Mesothelial cell of epicardium (in vitro differentiated cells): ENCODE measurements at regions not wholly inside any gene's neighbourhood (a gene's known extent, or its start where the extent isn't known, plus 50 kb on each side); places are given as distances from the start of the nearest gene placed in this dataset.

Experiments used
- DNase-seq, 2 experiments: peaks; one replicate each; pipeline ENCODE4 v3.0.0; 2021; ENCODE audit warnings: low spot score in 2 of 2; ENCODE audit not compliant: unreplicated experiment in 2 of 2
- H3K27ac Mint-ChIP-seq: 2 replicates; pipeline ENCODE4 v1.8.0; 2021; ENCODE audit warnings: mixed read lengths
- H3K27me3 Mint-ChIP-seq: 2 replicates; pipeline ENCODE4 v1.8.0; 2021; ENCODE audit warnings: low read depth, mixed read lengths
- H3K36me3 Mint-ChIP-seq: 2 replicates; pipeline ENCODE4 v1.8.0; 2021; ENCODE audit warnings: mixed read lengths
- H3K4me1 Mint-ChIP-seq: 2 replicates; pipeline ENCODE4 v1.8.0; 2021; ENCODE audit warnings: mixed read lengths
- H3K4me3 Mint-ChIP-seq: 2 replicates; pipeline ENCODE4 v1.8.0; 2021; ENCODE audit warnings: mild to moderate bottlenecking, moderate library complexity, mixed read lengths
- H3K9me3 Mint-ChIP-seq: 2 replicates; pipeline ENCODE4 v1.8.0; 2021; ENCODE audit warnings: mixed read lengths
- TF ChIP-seq, protein P1 (sequence below): fragments of 200-600 bp; sonication (generic); IDR thresholded peaks from one replicate; pipeline ENCODE4 v1.5.0; 2021; ENCODE audit warnings: antibody characterized with exemption; ENCODE audit not compliant: unreplicated experiment

DNA sequence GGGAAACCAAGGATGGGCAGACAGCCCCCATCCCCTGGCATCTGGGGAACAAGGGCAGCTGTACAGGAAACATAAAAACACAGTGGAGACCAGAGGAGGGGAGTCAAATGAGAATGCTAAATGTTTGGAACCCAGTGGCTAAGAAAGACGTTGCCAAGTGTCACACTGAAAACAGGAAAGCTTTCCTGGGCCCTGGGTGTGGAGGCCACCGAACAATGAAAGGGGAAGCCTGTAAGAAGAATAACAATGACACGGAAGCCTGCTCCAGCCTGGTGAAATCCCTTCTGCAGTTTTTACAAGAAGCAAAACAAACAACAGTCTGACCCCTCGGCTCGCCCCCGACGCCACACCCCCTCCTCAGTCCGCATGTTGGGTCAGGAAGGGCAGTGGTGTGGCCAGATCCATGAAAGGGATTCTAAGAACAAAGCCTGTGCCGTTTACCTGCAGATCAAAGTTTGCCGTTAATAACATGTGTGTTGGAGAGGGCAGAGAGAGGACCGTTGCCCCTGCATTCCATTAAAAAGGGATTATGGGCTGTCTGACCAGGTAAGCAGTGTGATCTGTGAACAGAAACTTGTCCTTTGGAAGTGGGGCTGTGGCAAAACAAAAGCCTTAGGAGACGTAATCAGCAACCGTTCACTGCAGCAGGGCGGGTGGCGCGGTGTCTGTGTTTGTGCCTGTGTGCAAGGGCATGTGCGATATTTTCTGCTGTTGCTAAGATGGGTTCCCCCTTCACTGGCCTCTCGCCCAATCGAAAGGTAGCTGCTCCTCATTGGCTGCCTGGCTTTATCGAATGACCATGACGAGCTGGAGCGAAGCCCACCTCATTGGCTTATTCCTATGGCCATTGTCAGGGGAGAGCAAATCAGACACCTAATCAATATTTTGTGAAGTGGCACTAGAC, 113.7 kb upstream of the BLID start:
- Mint-ChIP-seq H3K27ac (peak overlapping the region; percentile 56), H3K27me3 (no peaks in the 10 kb centered on the region), H3K4me1 (peaks cover 11% of the 10 kb centered on the region), H3K9me3 (no peaks in the 10 kb centered on the region), H3K4me3 (no peak overlapping the region), H3K36me3 (no peaks in the 10 kb centered on the region)
- TF ChIP-seq, protein P1, sequence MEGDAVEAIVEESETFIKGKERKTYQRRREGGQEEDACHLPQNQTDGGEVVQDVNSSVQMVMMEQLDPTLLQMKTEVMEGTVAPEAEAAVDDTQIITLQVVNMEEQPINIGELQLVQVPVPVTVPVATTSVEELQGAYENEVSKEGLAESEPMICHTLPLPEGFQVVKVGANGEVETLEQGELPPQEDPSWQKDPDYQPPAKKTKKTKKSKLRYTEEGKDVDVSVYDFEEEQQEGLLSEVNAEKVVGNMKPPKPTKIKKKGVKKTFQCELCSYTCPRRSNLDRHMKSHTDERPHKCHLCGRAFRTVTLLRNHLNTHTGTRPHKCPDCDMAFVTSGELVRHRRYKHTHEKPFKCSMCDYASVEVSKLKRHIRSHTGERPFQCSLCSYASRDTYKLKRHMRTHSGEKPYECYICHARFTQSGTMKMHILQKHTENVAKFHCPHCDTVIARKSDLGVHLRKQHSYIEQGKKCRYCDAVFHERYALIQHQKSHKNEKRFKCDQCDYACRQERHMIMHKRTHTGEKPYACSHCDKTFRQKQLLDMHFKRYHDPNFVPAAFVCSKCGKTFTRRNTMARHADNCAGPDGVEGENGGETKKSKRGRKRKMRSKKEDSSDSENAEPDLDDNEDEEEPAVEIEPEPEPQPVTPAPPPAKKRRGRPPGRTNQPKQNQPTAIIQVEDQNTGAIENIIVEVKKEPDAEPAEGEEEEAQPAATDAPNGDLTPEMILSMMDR, result no peak
- no peak for DNase-seq

DNA sequence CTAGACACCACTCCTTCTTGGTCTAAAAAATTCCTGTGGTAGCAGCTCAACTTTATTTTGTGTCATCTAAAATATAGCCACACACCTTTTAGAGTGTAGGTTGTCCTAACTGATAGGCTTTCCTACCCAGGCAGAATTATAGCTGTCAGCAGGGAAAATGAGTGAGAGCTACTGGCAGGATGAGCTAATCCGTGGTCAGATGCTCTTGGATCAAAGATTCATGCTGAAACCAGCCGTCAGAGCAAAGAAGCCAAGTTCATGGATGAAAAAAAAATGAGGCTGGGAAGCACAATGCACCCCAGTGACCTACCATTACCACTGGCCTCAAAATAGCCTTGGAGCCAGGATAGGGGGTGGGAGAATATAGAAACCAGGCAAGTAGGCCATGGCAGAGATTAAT, 113.1 kb upstream of the BLID start:
- Mint-ChIP-seq H3K4me3 (no peak overlapping the region), H3K27me3 (no peaks in the 10 kb centered on the region), H3K4me1 (peaks cover 16% of the 10 kb centered on the region), H3K36me3 (no peaks in the 10 kb centered on the region), H3K9me3 (no peaks in the 10 kb centered on the region), H3K27ac (no peak overlapping the region)
- TF ChIP-seq, protein P1, result no peak
- no peak for DNase-seq

DNA sequence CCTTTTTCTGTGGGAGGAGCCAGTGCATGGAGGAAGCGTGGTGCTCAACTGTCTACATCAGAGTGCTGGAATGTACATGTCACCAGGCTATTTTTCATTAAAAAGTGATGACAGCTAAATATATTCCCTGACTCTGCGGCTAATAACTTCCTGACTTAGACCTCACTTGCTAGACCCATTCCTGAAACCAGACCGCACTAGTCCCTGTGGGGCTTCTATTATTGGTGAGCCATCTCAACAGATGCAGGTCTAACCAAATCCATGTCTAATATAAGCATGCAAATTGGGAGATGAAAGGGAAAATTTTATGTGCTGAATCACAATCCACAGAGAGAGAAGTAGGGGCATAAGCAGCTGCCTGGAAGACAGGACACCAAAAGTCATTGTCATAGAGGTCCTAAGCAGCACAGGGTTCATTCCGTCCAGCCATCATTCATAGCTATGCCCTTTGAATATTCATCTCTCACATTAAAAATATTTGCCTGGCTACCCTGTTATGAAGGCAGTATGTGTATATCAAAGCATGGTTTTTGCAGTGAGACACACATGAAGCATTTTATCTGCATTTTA, 110.9 kb upstream of the BLID start:
- no peaks in the 10 kb centered on the region for H3K27me3 Mint-ChIP-seq
- peaks cover 22% of the 10 kb centered on the region for H3K4me1 Mint-ChIP-seq
- peaks cover 4% of the 10 kb centered on the region for H3K9me3 Mint-ChIP-seq
- no peaks in the 10 kb centered on the region for H3K36me3 Mint-ChIP-seq
- TF ChIP-seq, protein P1, result no peak
- no peak overlapping the region for H3K27ac Mint-ChIP-seq
- no peak for DNase-seq
- H3K4me3 Mint-ChIP-seq, result no peak overlapping the region

DNA sequence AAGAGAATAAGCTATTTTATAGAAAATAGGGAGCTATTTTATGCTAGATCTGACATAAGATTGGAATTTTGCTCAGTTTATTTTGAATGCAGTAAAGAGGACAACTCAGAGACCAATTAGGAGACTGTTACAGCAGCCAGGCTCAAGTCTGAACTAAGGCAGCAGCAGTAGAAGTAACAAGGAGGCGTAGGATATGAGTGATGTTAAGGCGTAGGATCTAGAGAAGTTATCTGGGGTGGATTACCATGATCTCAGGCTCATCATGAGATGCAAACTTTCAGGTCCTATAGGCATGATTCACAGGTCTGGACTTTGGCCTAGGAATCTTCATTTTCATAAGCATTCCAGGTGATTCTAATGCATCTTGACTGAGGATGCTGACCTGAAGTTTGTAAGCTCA, 108.9 kb upstream of the BLID start:
- no peak for DNase-seq
- H3K4me3 Mint-ChIP-seq, result no peak overlapping the region
- no peaks in the 10 kb centered on the region for H3K27me3 Mint-ChIP-seq
- H3K27ac Mint-ChIP-seq, result no peak overlapping the region
- no peaks in the 10 kb centered on the region for H3K36me3 Mint-ChIP-seq
- H3K4me1 Mint-ChIP-seq, result peaks cover 21% of the 10 kb centered on the region
- TF ChIP-seq, protein P1, result no peak
- H3K9me3 Mint-ChIP-seq, result peaks cover 7% of the 10 kb centered on the region

DNA sequence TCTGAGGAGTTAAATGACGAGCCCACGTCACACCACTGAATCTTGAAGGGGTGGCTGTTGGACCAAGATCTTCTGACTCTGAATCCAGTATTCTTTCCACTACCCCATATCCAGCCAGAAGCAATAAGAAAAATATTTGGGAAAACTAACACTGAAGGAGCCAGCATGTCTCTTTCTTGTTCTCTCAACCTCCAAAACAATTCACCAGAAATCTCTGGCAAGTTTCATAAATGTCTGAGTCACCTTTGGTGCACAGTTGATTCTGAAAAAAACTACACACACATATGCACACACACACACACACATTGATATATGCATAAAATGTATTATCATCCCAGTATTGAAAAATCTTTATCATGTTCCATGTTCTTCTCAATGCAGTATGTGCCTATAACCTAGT, 104.3 kb upstream of the BLID start:
- DNase-seq, result no peak
- Mint-ChIP-seq H3K4me1 (peaks cover 15% of the 10 kb centered on the region), H3K27ac (no peak overlapping the region), H3K9me3 (peaks cover 7% of the 10 kb centered on the region), H3K27me3 (no peaks in the 10 kb centered on the region), H3K4me3 (no peak overlapping the region), H3K36me3 (no peaks in the 10 kb centered on the region)
- TF ChIP-seq, protein P1, result no peak
